ENCODE measurements at regions not wholly inside any gene's neighbourhood (a gene's known extent, or its start where the extent isn't known, plus 50 kb on each side); places are given as distances from the start of the nearest gene placed in this dataset.
"Not testable (repeated sequence)": the region's sequence is repeated elsewhere in the genome, so short reads cannot be mapped to it uniquely, and the experiment has no call there.

- DNase-seq: not testable (repeated sequence)
Measured at GRCh38 chr1:245061808-245062207, 93.0 kb upstream of the KIF26B start.

- no peak for DNase-seq
Measured at GRCh38 chr1:245060684-245061374, 94.0 kb upstream of the KIF26B start.

GRCh38 chr1:245059806-245060424 lies 94.9 kb upstream of the KIF26B start:
- DNase-seq: no peak

GRCh38 chr1:245058882-245059281 lies 95.9 kb upstream of the KIF26B start:
- DNase-seq: no peak

- DNase-seq: no peak
Measured at GRCh38 chr1:245058436-245058835, 96.3 kb upstream of the KIF26B start.

GRCh38 chr1:245056913-245057312 lies 97.9 kb upstream of the KIF26B start:
- DNase-seq: no peak

GRCh38 chr1:245056296-245056695 lies 98.5 kb upstream of the KIF26B start:
- DNase-seq: not testable (repeated sequence)

GRCh38 chr1:245055752-245056151 lies 99.0 kb upstream of the KIF26B start:
- no peak for DNase-seq

- DNase-seq: no peak
Measured at GRCh38 chr1:245054507-245055270, 100.1 kb upstream of the KIF26B start.

GRCh38 chr1:245054105-245054504 lies 100.7 kb upstream of the KIF26B start:
- no peak for DNase-seq

GRCh38 chr1:245052258-245052657 lies 102.5 kb upstream of the KIF26B start:
- no peak for DNase-seq

GRCh38 chr1:245051349-245052221 lies 103.2 kb upstream of the KIF26B start:
- no peak for DNase-seq

GRCh38 chr1:245046769-245047168 lies 108.0 kb upstream of the KIF26B start:
- peak; percentile 5 for DNase-seq

- DNase-seq: no peak
Measured at GRCh38 chr1:245046315-245046714, 108.5 kb upstream of the KIF26B start.

- DNase-seq: no peak
Measured at GRCh38 chr1:245045087-245045881, 109.5 kb upstream of the KIF26B start.

- DNase-seq: no peak
Measured at GRCh38 chr1:245043611-245043940, 111.2 kb upstream of the KIF26B start.

- no peak for DNase-seq
Measured at GRCh38 chr1:245041058-245041698, 113.6 kb upstream of the KIF26B start.

- peak; percentile 79 for DNase-seq
Measured at GRCh38 chr1:245039196-245039595, 115.6 kb upstream of the KIF26B start.

- DNase-seq: no peak
Measured at GRCh38 chr1:245036102-245036501, 118.7 kb upstream of the KIF26B start.

- no peak for DNase-seq
Measured at GRCh38 chr1:245031041-245031440, 123.7 kb upstream of the KIF26B start.

GRCh38 chr1:245026247-245026646 lies 128.5 kb upstream of the KIF26B start:
- DNase-seq: no peak

GRCh38 chr1:245025525-245025924 lies 129.3 kb upstream of the KIF26B start:
- no peak for DNase-seq

Data from DMS79 (cell line).